ENCODE measurements at regions not wholly inside any gene's neighbourhood (a gene's known extent, or its start where the extent isn't known, plus 50 kb on each side); places are given as distances from the start of the nearest gene placed in this dataset.

DNA sequence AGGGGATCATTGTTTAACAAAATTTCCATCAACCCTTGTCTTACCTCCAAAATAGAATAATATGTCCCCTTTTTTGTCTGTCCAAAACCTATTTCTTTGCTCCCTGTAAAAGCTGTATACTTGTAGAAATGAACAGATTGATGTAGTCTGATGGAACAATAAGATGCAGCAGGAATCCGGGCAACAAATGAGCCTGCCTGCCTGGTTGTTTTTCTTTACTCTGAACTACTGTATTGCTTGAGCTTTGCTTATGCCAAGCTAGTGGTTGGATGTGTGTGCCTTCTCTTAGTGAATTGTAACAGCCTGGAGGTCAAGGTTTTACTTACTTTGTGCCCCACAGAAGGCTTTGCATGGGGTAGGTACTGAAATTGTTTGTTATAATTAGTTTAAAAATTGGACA lies 116.2 kb upstream of the TLL1 start:
- TF ChIP-seq, protein P1, sequence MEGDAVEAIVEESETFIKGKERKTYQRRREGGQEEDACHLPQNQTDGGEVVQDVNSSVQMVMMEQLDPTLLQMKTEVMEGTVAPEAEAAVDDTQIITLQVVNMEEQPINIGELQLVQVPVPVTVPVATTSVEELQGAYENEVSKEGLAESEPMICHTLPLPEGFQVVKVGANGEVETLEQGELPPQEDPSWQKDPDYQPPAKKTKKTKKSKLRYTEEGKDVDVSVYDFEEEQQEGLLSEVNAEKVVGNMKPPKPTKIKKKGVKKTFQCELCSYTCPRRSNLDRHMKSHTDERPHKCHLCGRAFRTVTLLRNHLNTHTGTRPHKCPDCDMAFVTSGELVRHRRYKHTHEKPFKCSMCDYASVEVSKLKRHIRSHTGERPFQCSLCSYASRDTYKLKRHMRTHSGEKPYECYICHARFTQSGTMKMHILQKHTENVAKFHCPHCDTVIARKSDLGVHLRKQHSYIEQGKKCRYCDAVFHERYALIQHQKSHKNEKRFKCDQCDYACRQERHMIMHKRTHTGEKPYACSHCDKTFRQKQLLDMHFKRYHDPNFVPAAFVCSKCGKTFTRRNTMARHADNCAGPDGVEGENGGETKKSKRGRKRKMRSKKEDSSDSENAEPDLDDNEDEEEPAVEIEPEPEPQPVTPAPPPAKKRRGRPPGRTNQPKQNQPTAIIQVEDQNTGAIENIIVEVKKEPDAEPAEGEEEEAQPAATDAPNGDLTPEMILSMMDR (conservative IDR thresholded peaks at IDR 0.05 in 1 of 2, IDR thresholded peaks at IDR 0.05 in 1 of 2; ENCODE audit: low read depth in 1 of 2, low read length in 2 of 2), result no peak
- no peak for TF ChIP-seq EZH2 (IDR thresholded peaks at IDR 0.05; ENCODE audit: low read length, missing control alignments)

Data from fibroblast of lung (primary cell).